Astrocyte (in vitro differentiated cells and primary cell): ENCODE measurements at regions not wholly inside any gene's neighbourhood (a gene's known extent, or its start where the extent isn't known, plus 50 kb on each side); places are given as distances from the start of the nearest gene placed in this dataset.

ENCODE experiments used
- CTCF ChIP-seq: IDR thresholded peaks from 2 replicates; pipeline ENCODE4 v1.5.1; 2011; ENCODE audit warnings: low read depth, mild to moderate bottlenecking, inconsistent platforms, low read length, moderate library complexity; ENCODE audit not compliant: insufficient read depth
- EZH2 ChIP-seq: IDR thresholded peaks from 2 replicates; pipeline ENCODE4 v1.6.1; 2012; ENCODE audit warnings: mild to moderate bottlenecking, low read length, inconsistent platforms; ENCODE audit not compliant: insufficient read depth

DNA sequence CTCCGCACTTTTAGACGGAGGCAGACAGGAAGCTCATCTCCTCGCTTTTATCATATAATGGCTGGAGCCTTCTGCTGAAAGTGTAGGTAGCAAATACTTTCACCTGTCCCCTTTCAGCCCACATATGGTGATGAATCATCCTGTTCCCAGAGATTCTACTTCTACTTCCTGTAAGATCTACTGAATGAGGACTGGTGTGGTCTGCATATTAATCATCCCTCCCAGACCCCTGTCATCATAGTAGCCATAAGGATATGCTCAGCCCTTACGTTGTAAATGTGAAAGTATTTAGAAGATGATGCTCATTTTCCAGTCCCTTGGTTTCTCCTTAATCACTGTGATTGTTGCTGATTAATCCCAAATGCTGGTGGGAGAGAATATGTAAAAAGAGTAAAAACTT, 268.2 kb upstream of the GRIP1 start:
- no peak for TF ChIP-seq CTCF
- no peak for TF ChIP-seq EZH2
